ENCODE measurements at regions not wholly inside any gene's neighbourhood (a gene's known extent, or its start where the extent isn't known, plus 50 kb on each side); places are given as distances from the start of the nearest gene placed in this dataset.

- no peaks in the 10 kb centered on the region for H3K9me2 ChIP-seq (ENCODE audit: insufficient read depth)
- no peaks in the 10 kb centered on the region for H3K79me2 ChIP-seq (ENCODE audit: low read depth)
- DNase-seq = no peak
- H4K20me1 ChIP-seq (ENCODE audit: insufficient read depth) = no peaks in the 10 kb centered on the region
- TF ChIP-seq CTCF (conservative IDR thresholded peaks at IDR 0.05) (no peak), EZH2 (IDR thresholded peaks at IDR 0.05; ENCODE audit: low read depth) (no peak)
- no peak overlapping the region for H3K4me2 ChIP-seq
- peaks cover 15% of the 10 kb centered on the region for H3K27me3 ChIP-seq (ENCODE audit: insufficient read depth, low read depth)
- no peak overlapping the region for H3K27ac ChIP-seq
- H3K9me3 ChIP-seq (ENCODE audit: insufficient read depth, low read depth) = no peaks in the 10 kb centered on the region
- intact Hi-C loops (cut with micrococcal nuclease; ENCODE audit: unreplicated experiment) = no loop called here
- CTCF ChIA-PET = no interaction called here
- no peak overlapping the region for H2AFZ ChIP-seq
- no peak overlapping the region for H3K4me3 ChIP-seq
- BruUV-seq (replicated peaks) = no TSS peak
- H3K4me1 ChIP-seq (replicated peaks; ENCODE audit: insufficient read depth) = no peaks in the 10 kb centered on the region
- POLR2A ChIA-PET (ENCODE audit: unreplicated experiment) = no interaction called here
- H3K36me3 ChIP-seq (ENCODE audit: low read depth) = no peaks in the 10 kb centered on the region
- no peaks in the 10 kb centered on the region for H3F3A ChIP-seq (ENCODE audit: insufficient read depth, low read depth)
These were observed 282.2 kb upstream of the SOX11 start for GRCh38 chr2:5409898-5410381.

GRCh38 chr2:5410991-5411700, 281.0 kb upstream of the SOX11 start:
- Histone ChIP-seq H3K9me2 (ENCODE audit: insufficient read depth) (no peaks in the 10 kb centered on the region), H3K4me1 (replicated peaks; ENCODE audit: insufficient read depth) (no peaks in the 10 kb centered on the region), H3K4me3 (no peak overlapping the region), H4K20me1 (ENCODE audit: insufficient read depth) (no peaks in the 10 kb centered on the region), H3K9me3 (ENCODE audit: insufficient read depth, low read depth) (no peaks in the 10 kb centered on the region), H2AFZ (no peak overlapping the region), H3K36me3 (ENCODE audit: low read depth) (no peaks in the 10 kb centered on the region), H3F3A (ENCODE audit: insufficient read depth, low read depth) (no peaks in the 10 kb centered on the region), H3K4me2 (no peak overlapping the region), H3K79me2 (ENCODE audit: low read depth) (no peaks in the 10 kb centered on the region), H3K27me3 (ENCODE audit: insufficient read depth, low read depth) (peaks cover 6% of the 10 kb centered on the region; the same call in 1 of the 2 replicates), H3K27ac (no peak overlapping the region)
- TF ChIP-seq CTCF (conservative IDR thresholded peaks at IDR 0.05) = no peak
- no peak for TF ChIP-seq EZH2 (IDR thresholded peaks at IDR 0.05; ENCODE audit: low read depth)
- DNase-seq = no peak
- CTCF ChIA-PET = no interaction called here
- POLR2A ChIA-PET (ENCODE audit: unreplicated experiment) = no interaction called here
- intact Hi-C loops (cut with micrococcal nuclease; ENCODE audit: unreplicated experiment) = no loop called here
- BruUV-seq (replicated peaks) = no TSS peak

GRCh38 chr2:5412001-5412400, 280.2 kb upstream of the SOX11 start:
- ChIA-PET CTCF (no interaction called here), POLR2A (ENCODE audit: unreplicated experiment) (no interaction called here)
- H3K9me3 ChIP-seq (ENCODE audit: insufficient read depth, low read depth) = no peaks in the 10 kb centered on the region
- TF ChIP-seq CTCF (conservative IDR thresholded peaks at IDR 0.05) = no peak
- no peak for TF ChIP-seq EZH2 (IDR thresholded peaks at IDR 0.05; ENCODE audit: low read depth)
- no peak overlapping the region for H3K4me3 ChIP-seq
- no TSS peak for BruUV-seq (replicated peaks)
- H3K4me1 ChIP-seq (replicated peaks; ENCODE audit: insufficient read depth) = no peaks in the 10 kb centered on the region
- H3K4me2 ChIP-seq = no peak overlapping the region
- H4K20me1 ChIP-seq (ENCODE audit: insufficient read depth) = no peaks in the 10 kb centered on the region
- no peak for DNase-seq
- no peak overlapping the region for H3K27ac ChIP-seq
- no peaks in the 10 kb centered on the region for H3K9me2 ChIP-seq (ENCODE audit: insufficient read depth)
- intact Hi-C loops (cut with micrococcal nuclease; ENCODE audit: unreplicated experiment) = no loop called here
- no peaks in the 10 kb centered on the region for H3K27me3 ChIP-seq (ENCODE audit: insufficient read depth, low read depth)
- H3K79me2 ChIP-seq (ENCODE audit: low read depth) = no peaks in the 10 kb centered on the region
- no peaks in the 10 kb centered on the region for H3F3A ChIP-seq (ENCODE audit: insufficient read depth, low read depth)
- H3K36me3 ChIP-seq (ENCODE audit: low read depth) = no peaks in the 10 kb centered on the region
- no peak overlapping the region for H2AFZ ChIP-seq
